OCI-LY3 (cell line): ENCODE measurements at regions not wholly inside any gene's neighbourhood (a gene's known extent, or its start where the extent isn't known, plus 50 kb on each side); places are given as distances from the start of the nearest gene placed in this dataset.

Experiments used
- H2AFZ ChIP-seq: fragments of 200-600, 300-600 bp; shearing (Covaris generic); 2 replicates; pipeline ENCODE4 v1.6.0; 2014; ENCODE audit warnings: antibody characterized with exemption, low read depth, low read length
- H3K27ac ChIP-seq: fragments of 200-600, 300-600 bp; sonication (generic); 2 replicates; pipeline ENCODE4 v1.5.1; 2014; ENCODE audit warnings: mild to moderate bottlenecking, low read length, moderate library complexity, mixed read lengths
- H3K27me3 ChIP-seq: fragments of 200-600, 300-600 bp; sonication (generic); 2 replicates; pipeline ENCODE4 v1.6.1; 2014; ENCODE audit warnings: low read depth, low read length, mixed read lengths
- H3K36me3 ChIP-seq: fragments of 200-600, 300-600 bp; sonication (generic); replicated peaks from 2 replicates; pipeline ENCODE3; 2014; ENCODE audit warnings: low read depth, low read length, mixed read lengths
- H3K4me1 ChIP-seq: fragments of 300-600, 200-600 bp; sonication (generic); 2 replicates; pipeline ENCODE4 v1.6.1; 2014; ENCODE audit warnings: low read length, mixed read lengths
- H3K4me2 ChIP-seq: fragments of 200-600, 300-600 bp; sonication (generic); 2 replicates; pipeline ENCODE4 v1.6.1; 2014; ENCODE audit warnings: low read length, mixed read lengths
- H3K4me3 ChIP-seq: fragments of 300-600, 200-600 bp; sonication (generic); 2 replicates; pipeline ENCODE4 v1.5.1; 2014; ENCODE audit warnings: antibody characterized with exemption, mild to moderate bottlenecking, low read length, moderate library complexity
- H3K79me2 ChIP-seq: fragments of 300-600, 200-600 bp; shearing (Covaris generic); 2 replicates; pipeline ENCODE4 v1.6.1; 2014; ENCODE audit warnings: mild to moderate bottlenecking, low read length, mixed read lengths
- H3K9ac ChIP-seq: fragments of 300-600, 200-600 bp; shearing (Covaris generic); 2 replicates; pipeline ENCODE4 v1.6.0; 2014; ENCODE audit warnings: mild to moderate bottlenecking, low read length, moderate library complexity
- H3K9me3 ChIP-seq: fragments of 200-600, 300-600 bp; shearing (Covaris generic); 2 replicates; pipeline ENCODE4 v1.6.1; 2014; ENCODE audit warnings: low read length, mixed read lengths; ENCODE audit not compliant: insufficient read depth
- H4K20me1 ChIP-seq: fragments of 200-600, 300-600 bp; sonication (generic); 2 replicates; pipeline ENCODE4 v1.6.1; 2016; ENCODE audit warnings: low read length, mixed read lengths; ENCODE audit not compliant: insufficient read depth
- CTCF ChIP-seq: fragments of 200-600, 300-600 bp; sonication (generic); IDR thresholded peaks from 2 replicates; pipeline ENCODE4 v1.5.1; 2014; ENCODE audit warnings: antibody characterized with exemption, low read length, low read depth
- EZH2phosphoT487 ChIP-seq: fragments of 200-600 bp; shearing (Covaris generic); IDR thresholded peaks from 2 replicates; pipeline ENCODE4 v1.6.1; 2018; ENCODE audit warnings: antibody characterized with exemption, mixed run types, low read depth

- H2AFZ ChIP-seq, result no peak overlapping the region
- H3K27me3 ChIP-seq, result no peaks in the 10 kb centered on the region
- H3K4me3 ChIP-seq, result no peak overlapping the region
- no peak overlapping the region for H3K27ac ChIP-seq
- no peaks in the 10 kb centered on the region for H3K79me2 ChIP-seq
- no peaks in the 10 kb centered on the region for H4K20me1 ChIP-seq
- H3K9ac ChIP-seq, result no peak overlapping the region
- no peaks in the 10 kb centered on the region for H3K9me3 ChIP-seq
- peaks cover 6% of the 10 kb centered on the region; the same call in 1 of the 2 replicates for H3K4me1 ChIP-seq
- no peaks in the 10 kb centered on the region for H3K36me3 ChIP-seq
- no peak for TF ChIP-seq CTCF
- no peak for TF ChIP-seq EZH2phosphoT487
- H3K4me2 ChIP-seq, result no peak overlapping the region
Measured at GRCh38 chr5:125215593-125215992, 469.2 kb upstream of the ZNF608 start.

GRCh38 chr5:125219710-125220109 lies 473.3 kb upstream of the ZNF608 start:
- Histone ChIP-seq H3K79me2 (no peaks in the 10 kb centered on the region), H4K20me1 (no peaks in the 10 kb centered on the region), H3K4me2 (no peak overlapping the region), H3K27me3 (no peaks in the 10 kb centered on the region), H3K9me3 (no peaks in the 10 kb centered on the region), H3K36me3 (no peaks in the 10 kb centered on the region), H3K27ac (no peak overlapping the region), H2AFZ (no peak overlapping the region), H3K4me1 (no peaks in the 10 kb centered on the region), H3K4me3 (no peak overlapping the region), H3K9ac (no peak overlapping the region)
- TF ChIP-seq CTCF (no peak), EZH2phosphoT487 (no peak)

- H3K4me3 ChIP-seq, result no peak overlapping the region
- H3K9ac ChIP-seq, result no peak overlapping the region
- H4K20me1 ChIP-seq, result no peaks in the 10 kb centered on the region
- H2AFZ ChIP-seq, result no peak overlapping the region
- TF ChIP-seq CTCF (no peak), EZH2phosphoT487 (no peak)
- H3K79me2 ChIP-seq, result no peaks in the 10 kb centered on the region
- no peaks in the 10 kb centered on the region for H3K36me3 ChIP-seq
- H3K4me1 ChIP-seq, result no peaks in the 10 kb centered on the region
- no peaks in the 10 kb centered on the region for H3K27me3 ChIP-seq
- no peak overlapping the region for H3K27ac ChIP-seq
- no peak overlapping the region for H3K4me2 ChIP-seq
- no peaks in the 10 kb centered on the region for H3K9me3 ChIP-seq
Measured at GRCh38 chr5:125220284-125220683, 473.8 kb upstream of the ZNF608 start.

- no peak for TF ChIP-seq EZH2phosphoT487
- no peak for TF ChIP-seq CTCF
- H4K20me1 ChIP-seq, result no peaks in the 10 kb centered on the region
- H3K4me3 ChIP-seq, result no peak overlapping the region
- H3K9ac ChIP-seq, result no peak overlapping the region
- no peak overlapping the region for H2AFZ ChIP-seq
- no peaks in the 10 kb centered on the region for H3K36me3 ChIP-seq
- peaks cover 2% of the 10 kb centered on the region; the same call in 1 of the 2 replicates for H3K4me1 ChIP-seq
- H3K9me3 ChIP-seq, result no peaks in the 10 kb centered on the region
- H3K27me3 ChIP-seq, result no peaks in the 10 kb centered on the region
- no peak overlapping the region for H3K27ac ChIP-seq
- no peak overlapping the region for H3K4me2 ChIP-seq
- H3K79me2 ChIP-seq, result no peaks in the 10 kb centered on the region
Measured at GRCh38 chr5:125222597-125223240, 476.3 kb upstream of the ZNF608 start.
